ENCODE measurements at regions not wholly inside any gene's neighbourhood (a gene's known extent, or its start where the extent isn't known, plus 50 kb on each side); places are given as distances from the start of the nearest gene placed in this dataset.

DNA sequence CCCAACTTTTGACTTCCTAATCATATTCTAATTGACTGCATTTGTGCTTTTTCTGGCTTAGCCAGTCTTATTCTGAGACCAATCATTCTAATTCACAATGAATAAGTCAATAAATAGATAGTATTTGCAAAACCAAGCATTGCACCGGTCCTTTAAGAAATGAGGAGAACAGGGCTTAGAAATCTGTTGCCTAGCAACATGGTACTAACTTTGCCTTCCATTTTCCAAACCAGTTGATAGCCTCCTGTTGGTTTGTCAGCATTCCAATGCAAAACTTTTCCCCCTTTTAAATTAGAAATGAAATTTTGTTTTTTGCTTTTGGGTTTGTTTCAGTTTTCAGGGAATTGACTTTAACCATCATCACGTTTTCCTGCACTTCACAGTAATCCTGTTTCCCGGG lies 603.5 kb upstream of the NRP1 start:
- H3K27me3 Mint-ChIP-seq (ENCODE audit: low read depth): no peaks in the 10 kb centered on the region; the same call in 1 of the 2 replicates
- H2BK15ac ChIP-seq (ENCODE audit: low read depth, low read length): no peak overlapping the region
- H3K9ac ChIP-seq (ENCODE audit: extremely low read depth, insufficient read length, low read length): no peak overlapping the region
- TF ChIP-seq, protein P1, sequence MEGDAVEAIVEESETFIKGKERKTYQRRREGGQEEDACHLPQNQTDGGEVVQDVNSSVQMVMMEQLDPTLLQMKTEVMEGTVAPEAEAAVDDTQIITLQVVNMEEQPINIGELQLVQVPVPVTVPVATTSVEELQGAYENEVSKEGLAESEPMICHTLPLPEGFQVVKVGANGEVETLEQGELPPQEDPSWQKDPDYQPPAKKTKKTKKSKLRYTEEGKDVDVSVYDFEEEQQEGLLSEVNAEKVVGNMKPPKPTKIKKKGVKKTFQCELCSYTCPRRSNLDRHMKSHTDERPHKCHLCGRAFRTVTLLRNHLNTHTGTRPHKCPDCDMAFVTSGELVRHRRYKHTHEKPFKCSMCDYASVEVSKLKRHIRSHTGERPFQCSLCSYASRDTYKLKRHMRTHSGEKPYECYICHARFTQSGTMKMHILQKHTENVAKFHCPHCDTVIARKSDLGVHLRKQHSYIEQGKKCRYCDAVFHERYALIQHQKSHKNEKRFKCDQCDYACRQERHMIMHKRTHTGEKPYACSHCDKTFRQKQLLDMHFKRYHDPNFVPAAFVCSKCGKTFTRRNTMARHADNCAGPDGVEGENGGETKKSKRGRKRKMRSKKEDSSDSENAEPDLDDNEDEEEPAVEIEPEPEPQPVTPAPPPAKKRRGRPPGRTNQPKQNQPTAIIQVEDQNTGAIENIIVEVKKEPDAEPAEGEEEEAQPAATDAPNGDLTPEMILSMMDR (conservative IDR thresholded peaks at IDR 0.05): no peak
- H3K18ac ChIP-seq (ENCODE audit: insufficient read length, low read depth, low read length): no peak overlapping the region
- H3K27ac Mint-ChIP-seq: no peak overlapping the region
- no peaks in the 10 kb centered on the region for H3K9me3 ChIP-seq (ENCODE audit: control insufficient read depth, low read depth, low read length)
- WGBS (ENCODE audit: extremely low coverage, insufficient read length, low lambda C conversion rate): no CpG with 5 or more reads among the region's 3 CpGs
- no peak overlapping the region for H3K27ac ChIP-seq (ENCODE audit: insufficient read length, low read depth, low read length)
- no peak for DNase-seq
- H3K23ac ChIP-seq (ENCODE audit: insufficient read length, low read depth, low read length): no peak overlapping the region
- H3K14ac ChIP-seq (ENCODE audit: insufficient read depth, low read length): no peak overlapping the region
- no peaks in the 10 kb centered on the region for H3K79me1 ChIP-seq (ENCODE audit: insufficient read depth, low read depth, low read length, poor library complexity, severe bottlenecking)
- H4K8ac ChIP-seq (replicated peaks; ENCODE audit: insufficient read length, low read depth, low read length): no peak overlapping the region
- H2BK20ac ChIP-seq (ENCODE audit: low read depth, low read length, poor library complexity, severe bottlenecking): no peak overlapping the region
- H2BK120ac ChIP-seq (ENCODE audit: low read depth, low read length, poor library complexity, severe bottlenecking): no peak overlapping the region
- H2AK5ac ChIP-seq (ENCODE audit: insufficient read length, low read length): no peak overlapping the region
- no peak overlapping the region for H2AFZ ChIP-seq (ENCODE audit: low read length)
- no peak overlapping the region for H2BK5ac ChIP-seq (ENCODE audit: insufficient read length, low read length)
- no peak overlapping the region for H3K4ac ChIP-seq (ENCODE audit: low read depth, low read length)
- no peak overlapping the region for H3T11ph ChIP-seq (ENCODE audit: low read length)
- peaks cover 3% of the 10 kb centered on the region; the same call in 1 of the 2 replicates for H3K4me1 ChIP-seq (ENCODE audit: insufficient read depth, low read length)
- H4K20me1 ChIP-seq (ENCODE audit: control insufficient read depth, insufficient read depth, insufficient read length): no peaks in the 10 kb centered on the region
- no peak overlapping the region for H3K4me3 Mint-ChIP-seq
- H2BK12ac ChIP-seq (ENCODE audit: insufficient read length, low read depth, low read length): no peak overlapping the region
- no peaks in the 10 kb centered on the region for H3K36me3 Mint-ChIP-seq (ENCODE audit: insufficient read depth in 1 of 3, low read depth in 3 of 3)
- no peaks in the 10 kb centered on the region for H3K23me2 ChIP-seq (ENCODE audit: insufficient read length, low read depth, low read length, poor library complexity, severe bottlenecking)
- H4K5ac ChIP-seq (ENCODE audit: insufficient read length, low read depth, low read length): no peak overlapping the region
- H3K4me1 Mint-ChIP-seq: peaks cover 19 to 22% of the 10 kb centered on the region in 2 experiments
- H3K56ac ChIP-seq (ENCODE audit: insufficient read length, low read depth, low read length): no peak overlapping the region
- no peak overlapping the region for H4K91ac ChIP-seq (ENCODE audit: insufficient read length, low read depth, low read length)
- H3K79me2 ChIP-seq (ENCODE audit: insufficient read depth, low read length): no peaks in the 10 kb centered on the region
- H3K4me2 ChIP-seq (ENCODE audit: insufficient read depth, insufficient read length, low read length): no peak overlapping the region
- H3K27me3 ChIP-seq (ENCODE audit: insufficient read depth, low read length): no peaks in the 10 kb centered on the region
- no peaks in the 10 kb centered on the region for H3K9me3 Mint-ChIP-seq

All from H9 (cell line).